TTC549 (cell line): ENCODE measurements at regions not wholly inside any gene's neighbourhood (a gene's known extent, or its start where the extent isn't known, plus 50 kb on each side); places are given as distances from the start of the nearest gene placed in this dataset.
"Not testable (repeated sequence)": the region's sequence is repeated elsewhere in the genome, so short reads cannot be mapped to it uniquely, and the experiment has no call there.

Source experiments
- FAIRE-seq: peaks from 2 replicates; lab custom pipeline; 2012; peaks lifted over from hg19 to GRCh38; lab: Jason Lieb, UNC

DNA sequence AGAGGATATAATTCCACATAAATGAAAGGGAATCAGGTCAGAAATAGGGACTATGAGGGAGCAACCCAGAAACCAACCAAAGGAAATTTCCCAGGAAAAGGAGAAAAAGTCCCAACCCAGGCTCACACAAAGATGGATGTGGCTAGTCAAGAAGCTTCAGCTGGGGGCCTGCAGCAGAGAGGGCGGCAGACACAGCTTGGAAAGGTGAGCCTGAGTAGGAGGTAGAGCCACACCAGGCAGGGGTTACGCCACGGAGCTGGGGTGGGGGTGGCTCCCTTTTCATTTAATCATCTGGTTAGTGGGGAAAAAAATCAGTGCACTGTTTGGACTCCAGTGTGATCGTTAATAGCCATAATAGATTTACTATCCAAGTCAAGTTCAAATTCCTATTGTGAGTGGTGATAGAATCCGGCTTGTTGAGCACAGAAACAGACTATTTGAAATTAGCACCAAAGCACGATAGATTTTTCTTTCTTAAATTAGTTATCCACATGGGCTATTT, 220.6 kb downstream of the TPBG start:
- no peak for FAIRE-seq

DNA sequence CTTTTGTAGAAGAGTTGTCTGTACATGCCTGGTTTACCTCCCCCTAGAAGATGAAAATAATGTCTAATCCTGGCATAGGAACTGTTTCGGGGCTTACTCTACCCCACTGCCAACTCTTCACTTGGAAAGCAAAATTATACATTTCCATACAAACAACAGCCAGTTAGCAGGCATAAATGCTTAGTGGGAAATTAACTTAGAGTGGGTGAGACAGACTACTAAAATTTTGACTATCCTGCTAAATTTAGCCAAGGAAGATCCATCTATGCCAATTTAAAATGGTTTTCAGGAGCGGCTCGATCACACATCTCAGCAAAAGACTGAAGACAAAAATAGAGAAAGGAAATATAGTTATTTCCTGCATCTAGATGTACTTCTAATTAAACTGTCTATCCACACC, 221.2 kb downstream of the TPBG start:
- FAIRE-seq: no peak

- no peak for FAIRE-seq
Measured at GRCh38 chr6:82588020-82588419, 224.4 kb downstream of the TPBG start.

- no peak for FAIRE-seq
Measured at GRCh38 chr6:82588859-82589412, 225.3 kb downstream of the TPBG start.

GRCh38 chr6:82589509-82590206, 226.0 kb downstream of the TPBG start:
- no peak for FAIRE-seq

GRCh38 chr6:82597201-82597600, 233.6 kb downstream of the TPBG start:
- no peak for FAIRE-seq

DNA sequence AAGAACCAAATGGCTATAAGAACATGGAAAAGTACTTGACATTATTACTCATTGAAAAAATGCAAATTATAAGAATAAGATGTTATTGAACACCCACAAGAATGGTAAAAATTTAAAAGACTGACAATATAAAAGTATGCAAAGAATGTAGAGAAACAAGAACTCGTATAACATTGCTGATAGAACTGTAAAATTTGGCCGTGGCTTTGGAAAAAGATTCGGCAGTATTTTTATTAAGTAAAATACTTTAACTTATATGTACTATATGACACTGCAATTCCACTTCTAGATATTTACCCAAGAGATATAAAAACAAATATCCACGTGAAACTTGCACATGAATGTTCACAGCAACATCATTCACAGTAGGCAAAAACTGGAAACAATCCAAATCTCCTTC, 239.2 kb downstream of the TPBG start:
- FAIRE-seq: no peak

GRCh38 chr6:82603871-82604270, 240.3 kb downstream of the TPBG start:
- FAIRE-seq: no peak

DNA sequence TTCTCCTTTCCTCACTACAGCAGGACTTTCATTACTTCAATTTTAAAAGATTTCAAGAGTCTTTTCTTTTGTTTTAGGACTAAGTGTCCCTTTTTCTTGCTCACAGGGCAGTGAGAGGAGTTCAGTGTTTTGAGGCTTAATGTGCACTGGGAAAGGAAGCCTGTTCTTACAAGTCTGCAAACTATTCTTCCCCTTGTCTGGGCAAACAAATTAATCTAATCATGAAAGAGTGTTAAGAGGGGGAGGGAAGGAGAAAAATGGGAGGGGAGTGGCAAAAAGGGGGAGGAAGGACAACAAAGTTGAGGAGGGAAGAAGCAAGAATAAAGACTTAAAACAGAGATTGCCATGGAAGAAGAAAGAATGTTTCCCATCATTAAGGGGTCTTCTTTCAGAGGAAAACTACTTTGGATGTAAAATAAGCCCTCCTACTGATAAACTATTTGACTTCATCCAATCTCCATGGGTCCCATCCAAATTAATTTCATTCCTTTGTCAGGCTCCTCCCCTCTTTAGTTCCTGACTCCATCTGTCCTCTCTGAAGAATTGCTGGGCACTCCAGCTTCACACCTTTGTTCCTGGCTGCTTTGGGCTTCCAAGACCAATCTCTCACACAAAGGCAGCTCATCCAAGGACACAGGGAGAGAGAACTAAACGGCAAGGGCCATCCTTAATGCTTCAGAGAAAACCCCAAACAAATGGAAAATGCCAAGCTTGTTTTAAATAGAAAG, 244.5 kb downstream of the TPBG start:
- FAIRE-seq: no peak

GRCh38 chr6:82608781-82609180, 245.2 kb downstream of the TPBG start:
- no peak for FAIRE-seq

GRCh38 chr6:82611751-82612150, 248.1 kb downstream of the TPBG start:
- no peak for FAIRE-seq

DNA sequence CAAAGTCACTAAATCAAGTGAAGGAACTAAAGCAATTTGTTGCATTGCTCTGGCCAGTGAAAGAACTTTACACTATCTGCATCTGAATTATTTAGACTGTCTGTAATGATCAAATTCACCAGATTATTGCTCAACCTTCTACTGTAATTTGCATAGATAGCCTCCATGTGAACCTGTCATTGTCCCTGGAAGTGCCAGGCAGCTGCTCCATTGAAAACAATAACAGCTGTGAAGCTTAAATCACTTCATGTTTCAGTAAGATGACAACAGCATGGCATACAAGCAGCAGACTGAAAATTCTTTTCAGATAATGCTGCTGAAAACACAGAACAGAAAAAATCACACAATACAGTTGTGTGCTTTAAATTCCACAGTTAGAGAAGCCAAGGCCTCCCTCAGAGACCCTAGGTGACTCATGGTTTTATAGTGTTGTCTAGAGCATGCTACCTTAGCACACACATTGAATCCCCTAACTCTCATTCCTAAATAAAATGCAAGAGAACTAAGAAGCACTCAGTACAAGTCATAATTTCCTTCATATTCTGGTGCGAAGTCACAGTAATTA, 248.9 kb downstream of the TPBG start:
- FAIRE-seq: no peak

- FAIRE-seq: no peak
Measured at GRCh38 chr6:82614518-82614917, 250.9 kb downstream of the TPBG start.

- no peak for FAIRE-seq
Measured at GRCh38 chr6:82616386-82617028, 252.9 kb downstream of the TPBG start.

- FAIRE-seq: no peak
Measured at GRCh38 chr6:82617648-82618047, 254.0 kb downstream of the TPBG start.

- no peak for FAIRE-seq
Measured at GRCh38 chr6:82619573-82619972, 256.0 kb downstream of the TPBG start.

- no peak for FAIRE-seq
Measured at GRCh38 chr6:82622461-82622860, 258.8 kb downstream of the TPBG start.

DNA sequence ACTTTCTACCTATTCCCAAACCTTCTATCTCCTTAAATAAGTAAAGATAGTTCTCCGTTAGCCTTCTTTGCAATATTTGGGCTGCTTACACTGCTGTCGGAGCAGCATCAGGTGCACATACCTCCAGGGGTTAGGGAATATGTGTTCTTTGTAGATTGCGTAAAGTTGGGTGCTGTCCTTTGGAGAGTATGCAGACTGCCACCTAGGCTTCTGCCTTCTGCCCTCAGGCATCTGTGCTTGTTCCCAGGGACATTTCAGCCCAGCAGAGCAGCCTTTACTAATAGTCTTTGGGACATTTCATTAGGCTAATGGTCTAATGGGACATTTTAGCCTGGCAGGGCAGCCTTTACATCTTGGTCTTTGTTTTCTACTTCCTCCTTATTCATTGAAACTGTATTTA, 260.6 kb downstream of the TPBG start:
- FAIRE-seq: no peak

GRCh38 chr6:82626946-82627345, 263.3 kb downstream of the TPBG start:
- FAIRE-seq: not testable (repeated sequence)

- no peak for FAIRE-seq
Measured at GRCh38 chr6:82629921-82630320, 266.3 kb downstream of the TPBG start.

- FAIRE-seq: no peak
Measured at GRCh38 chr6:82641677-82642076, 278.1 kb downstream of the TPBG start.

DNA sequence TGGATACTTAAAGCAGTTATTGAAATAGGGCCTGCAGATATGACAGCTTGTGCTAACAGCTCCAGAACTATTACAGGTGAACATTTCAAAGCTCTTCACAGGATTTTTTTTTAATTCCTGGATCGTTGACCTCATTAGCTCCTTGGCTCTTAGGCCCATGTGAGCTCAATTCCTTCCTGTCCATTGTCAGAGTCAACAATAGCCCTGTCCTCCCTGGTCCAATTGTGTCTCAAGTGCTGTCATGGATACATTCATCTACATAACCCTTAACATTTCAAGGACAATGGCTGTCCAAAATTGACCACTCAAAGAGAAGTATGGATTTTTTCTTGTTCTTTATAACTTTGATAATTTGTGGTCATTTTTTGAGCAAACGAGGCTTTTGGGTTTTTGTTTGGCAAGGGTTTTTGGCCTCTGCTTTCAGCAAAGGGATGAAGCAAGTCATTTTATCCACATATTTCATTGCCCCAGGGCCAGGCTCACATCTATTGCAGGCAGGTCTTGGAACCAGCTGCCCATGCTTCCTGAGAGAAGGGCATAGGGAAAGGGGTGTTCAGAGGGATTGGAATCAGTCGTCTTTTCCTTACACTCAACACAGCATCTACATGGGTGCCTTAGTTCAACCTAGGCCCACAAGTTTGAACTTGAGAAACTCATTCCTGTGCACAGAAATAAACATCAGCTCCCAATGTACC, 282.1 kb downstream of the TPBG start:
- FAIRE-seq: no peak
